Neural progenitor cell (in vitro differentiated cells): ENCODE measurements at regions not wholly inside any gene's neighbourhood (a gene's known extent, or its start where the extent isn't known, plus 50 kb on each side); places are given as distances from the start of the nearest gene placed in this dataset.

Experiments used
- EZH2phosphoT487 ChIP-seq: fragments of 200-600 bp; sonication (generic); IDR thresholded peaks from 2 replicates; pipeline ENCODE4 v1.6.1; 2017; ENCODE audit warnings: antibody characterized with exemption
- TF ChIP-seq, protein P1 (sequence below): fragments of 200-600 bp; sonication (generic); IDR thresholded peaks from 2 replicates; pipeline ENCODE4 v1.5.1; 2017; ENCODE audit warnings: antibody characterized with exemption, mild to moderate bottlenecking

DNA sequence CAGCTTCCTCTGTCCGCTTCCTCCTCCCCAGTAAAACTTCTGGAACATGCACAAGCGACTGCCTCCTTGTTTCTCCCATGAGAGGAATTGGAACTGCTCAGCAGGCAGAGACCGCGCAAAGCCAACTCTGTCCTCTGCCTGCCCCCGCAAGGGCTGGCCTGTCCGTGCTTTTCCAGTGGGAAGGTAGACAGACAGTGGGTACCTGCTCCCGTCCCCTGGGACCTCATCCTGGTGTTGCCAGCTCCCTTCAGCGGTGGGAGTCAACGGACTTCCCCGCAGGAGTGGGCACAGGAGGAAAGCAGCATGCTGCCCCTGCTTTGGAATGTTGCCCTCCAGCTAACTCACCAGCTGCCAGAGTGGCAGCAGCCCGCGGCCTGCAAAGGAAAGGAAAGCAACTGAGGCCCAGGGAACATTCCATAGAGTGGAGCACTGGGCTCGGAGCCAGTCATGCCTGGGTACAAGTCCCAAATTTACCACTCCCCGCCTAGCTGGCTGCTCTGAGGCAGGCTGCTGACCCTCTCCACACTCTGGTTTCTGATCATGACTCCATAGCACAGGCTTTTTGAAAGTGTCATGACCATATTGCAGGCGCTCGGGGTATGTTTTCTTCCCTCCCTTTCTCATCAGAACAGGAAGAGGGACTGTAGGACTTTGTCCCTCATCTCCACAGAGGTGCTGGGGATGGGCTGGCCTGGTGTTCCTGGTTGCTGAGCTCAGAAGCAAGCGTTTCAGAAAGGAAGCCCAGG is 89.2 kb upstream of the CLMN start:
- TF ChIP-seq, protein P1, sequence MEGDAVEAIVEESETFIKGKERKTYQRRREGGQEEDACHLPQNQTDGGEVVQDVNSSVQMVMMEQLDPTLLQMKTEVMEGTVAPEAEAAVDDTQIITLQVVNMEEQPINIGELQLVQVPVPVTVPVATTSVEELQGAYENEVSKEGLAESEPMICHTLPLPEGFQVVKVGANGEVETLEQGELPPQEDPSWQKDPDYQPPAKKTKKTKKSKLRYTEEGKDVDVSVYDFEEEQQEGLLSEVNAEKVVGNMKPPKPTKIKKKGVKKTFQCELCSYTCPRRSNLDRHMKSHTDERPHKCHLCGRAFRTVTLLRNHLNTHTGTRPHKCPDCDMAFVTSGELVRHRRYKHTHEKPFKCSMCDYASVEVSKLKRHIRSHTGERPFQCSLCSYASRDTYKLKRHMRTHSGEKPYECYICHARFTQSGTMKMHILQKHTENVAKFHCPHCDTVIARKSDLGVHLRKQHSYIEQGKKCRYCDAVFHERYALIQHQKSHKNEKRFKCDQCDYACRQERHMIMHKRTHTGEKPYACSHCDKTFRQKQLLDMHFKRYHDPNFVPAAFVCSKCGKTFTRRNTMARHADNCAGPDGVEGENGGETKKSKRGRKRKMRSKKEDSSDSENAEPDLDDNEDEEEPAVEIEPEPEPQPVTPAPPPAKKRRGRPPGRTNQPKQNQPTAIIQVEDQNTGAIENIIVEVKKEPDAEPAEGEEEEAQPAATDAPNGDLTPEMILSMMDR = no peak
- TF ChIP-seq EZH2phosphoT487 = no peak
